Right renal pelvis (tissue), 4 donors: ENCODE measurements at regions not wholly inside any gene's neighbourhood (a gene's known extent, or its start where the extent isn't known, plus 50 kb on each side); places are given as distances from the start of the nearest gene placed in this dataset.
"Not testable (repeated sequence)": the region's sequence is repeated elsewhere in the genome, so short reads cannot be mapped to it uniquely, and the experiment has no call there.

ENCODE experiments used
- DNase-seq, 4 donors: peaks; one replicate each; pipeline ENCODE4 v3.0.0-alpha.2; 2013; ENCODE audit warnings: low read depth in 4 of 4, low spot score in 3 of 4, missing footprints in 1 of 4

GRCh38 chr14:21817010-21817409, 143.4 kb upstream of the OR4E1 start:
- DNase-seq, result not testable (repeated sequence)

GRCh38 chr14:21807975-21808374, 134.4 kb upstream of the OR4E1 start:
- no peak for DNase-seq

- DNase-seq, result no peak
Measured at GRCh38 chr14:21804981-21805380, 131.4 kb upstream of the OR4E1 start.

GRCh38 chr14:21802441-21802840, 128.8 kb upstream of the OR4E1 start:
- no peak for DNase-seq

GRCh38 chr14:21796916-21797315, 123.3 kb upstream of the OR4E1 start:
- no peak for DNase-seq

GRCh38 chr14:21795456-21795855, 121.8 kb upstream of the OR4E1 start:
- DNase-seq, result no peak

- DNase-seq, result no peak
Measured at GRCh38 chr14:21791749-21792148, 118.1 kb upstream of the OR4E1 start.

GRCh38 chr14:21788687-21789086, 115.1 kb upstream of the OR4E1 start:
- not testable (repeated sequence) for DNase-seq

GRCh38 chr14:21787242-21787641, 113.6 kb upstream of the OR4E1 start:
- not testable (repeated sequence) for DNase-seq

- no peak for DNase-seq
Measured at GRCh38 chr14:21781543-21781942, 107.9 kb upstream of the OR4E1 start.

GRCh38 chr14:21780429-21781084, 106.9 kb upstream of the OR4E1 start:
- no peak for DNase-seq

GRCh38 chr14:21771671-21772070, 98.1 kb upstream of the OR4E1 start:
- DNase-seq, result no peak

GRCh38 chr14:21768875-21769257, 95.2 kb upstream of the OR4E1 start:
- no peak for DNase-seq

- DNase-seq, result no peak
Measured at GRCh38 chr14:21768116-21768874, 94.7 kb upstream of the OR4E1 start.

GRCh38 chr14:21760360-21760759, 86.7 kb upstream of the OR4E1 start:
- not testable (repeated sequence) for DNase-seq

GRCh38 chr14:21749306-21749868, 75.8 kb upstream of the OR4E1 start:
- DNase-seq, result no peak

- DNase-seq, result peak in 3 of 4 donors; percentile 22 to 33 (median 30)
Measured at GRCh38 chr14:21748869-21749303, 75.3 kb upstream of the OR4E1 start.

GRCh38 chr14:21735639-21736307, 62.2 kb upstream of the OR4E1 start:
- no peak for DNase-seq

- no peak for DNase-seq
Measured at GRCh38 chr14:21735200-21735599, 61.6 kb upstream of the OR4E1 start.

GRCh38 chr14:21734457-21735074, 60.9 kb upstream of the OR4E1 start:
- peak in 3 of 4 donors; percentile 16 to 25 (median 16) for DNase-seq

GRCh38 chr14:21729703-21730233, 56.1 kb upstream of the OR4E1 start:
- DNase-seq, result no peak
